Ascending aorta (tissue), 2 donors: ENCODE measurements at regions not wholly inside any gene's neighbourhood (a gene's known extent, or its start where the extent isn't known, plus 50 kb on each side); places are given as distances from the start of the nearest gene placed in this dataset.

Experiments used
- DNase-seq, 2 donors: peaks; one replicate each; pipeline ENCODE4 v3.0.0-alpha.2; 2019; ENCODE audit warnings: low spot score in 2 of 2
- H3K27ac ChIP-seq, 2 donors: fragments of 200-600 bp; sonication (generic); one replicate each; pipeline ENCODE4 v1.5.1; 2016 to 2017; ENCODE audit warnings: mild to moderate bottlenecking in 1 of 2
- H3K27me3 ChIP-seq: fragments of 200-600 bp; sonication (generic); one replicate; pipeline ENCODE4 v1.5.1; 2017
- H3K36me3 ChIP-seq, 2 donors: fragments of 200-600 bp; sonication (generic); one replicate each; pipeline ENCODE4 v1.5.1; 2016
- H3K4me1 ChIP-seq, 2 donors: fragments of 200-600 bp; sonication (generic); one replicate each; pipeline ENCODE4 v1.5.1; 2016 to 2017; ENCODE audit warnings: mild to moderate bottlenecking in 1 of 2
- H3K4me3 ChIP-seq, 2 donors: fragments of 200-600 bp; sonication (generic); one replicate each; pipeline ENCODE4 v1.5.1; 2016 to 2017; ENCODE audit warnings: mild to moderate bottlenecking in 1 of 2
- H3K9me3 ChIP-seq, 2 donors: fragments of 200-600 bp; sonication (generic); one replicate each; pipeline ENCODE4 v1.5.1; 2016
- intact Hi-C: fragments of 100-400 bp; cut with DNase I; formaldehyde crosslinking; loops from one replicate; pipeline ENCODE4 v1.15.1; 2023
- TF ChIP-seq, protein P1 (sequence below), 3 experiments: fragments of 200-600 bp in 2 of 3; fragments of 450-650 bp in 1 of 3; sonication (generic) in 2 of 3; IDR thresholded peaks; one replicate each; pipeline ENCODE4 v1.5.1; 2016 to 2019; ENCODE audit warnings: antibody characterized with exemption in 3 of 3, mild to moderate bottlenecking in 1 of 3, moderate library complexity in 1 of 3

GRCh38 chr2:48210189-48210588 is 104.3 kb upstream of the FOXN2 start:
- H3K36me3 ChIP-seq, result no peaks in the 10 kb centered on the region
- no peak overlapping the region for H3K4me3 ChIP-seq
- no peaks in the 10 kb centered on the region for H3K9me3 ChIP-seq
- intact Hi-C loops, result no loop called here
- no peaks in the 10 kb centered on the region for H3K27me3 ChIP-seq
- H3K27ac ChIP-seq, result no peak overlapping the region
- no peaks in the 10 kb centered on the region for H3K4me1 ChIP-seq
- DNase-seq, result no peak
- TF ChIP-seq, protein P1, sequence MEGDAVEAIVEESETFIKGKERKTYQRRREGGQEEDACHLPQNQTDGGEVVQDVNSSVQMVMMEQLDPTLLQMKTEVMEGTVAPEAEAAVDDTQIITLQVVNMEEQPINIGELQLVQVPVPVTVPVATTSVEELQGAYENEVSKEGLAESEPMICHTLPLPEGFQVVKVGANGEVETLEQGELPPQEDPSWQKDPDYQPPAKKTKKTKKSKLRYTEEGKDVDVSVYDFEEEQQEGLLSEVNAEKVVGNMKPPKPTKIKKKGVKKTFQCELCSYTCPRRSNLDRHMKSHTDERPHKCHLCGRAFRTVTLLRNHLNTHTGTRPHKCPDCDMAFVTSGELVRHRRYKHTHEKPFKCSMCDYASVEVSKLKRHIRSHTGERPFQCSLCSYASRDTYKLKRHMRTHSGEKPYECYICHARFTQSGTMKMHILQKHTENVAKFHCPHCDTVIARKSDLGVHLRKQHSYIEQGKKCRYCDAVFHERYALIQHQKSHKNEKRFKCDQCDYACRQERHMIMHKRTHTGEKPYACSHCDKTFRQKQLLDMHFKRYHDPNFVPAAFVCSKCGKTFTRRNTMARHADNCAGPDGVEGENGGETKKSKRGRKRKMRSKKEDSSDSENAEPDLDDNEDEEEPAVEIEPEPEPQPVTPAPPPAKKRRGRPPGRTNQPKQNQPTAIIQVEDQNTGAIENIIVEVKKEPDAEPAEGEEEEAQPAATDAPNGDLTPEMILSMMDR (IDR thresholded peaks at IDR 0.05), result no peak

DNA sequence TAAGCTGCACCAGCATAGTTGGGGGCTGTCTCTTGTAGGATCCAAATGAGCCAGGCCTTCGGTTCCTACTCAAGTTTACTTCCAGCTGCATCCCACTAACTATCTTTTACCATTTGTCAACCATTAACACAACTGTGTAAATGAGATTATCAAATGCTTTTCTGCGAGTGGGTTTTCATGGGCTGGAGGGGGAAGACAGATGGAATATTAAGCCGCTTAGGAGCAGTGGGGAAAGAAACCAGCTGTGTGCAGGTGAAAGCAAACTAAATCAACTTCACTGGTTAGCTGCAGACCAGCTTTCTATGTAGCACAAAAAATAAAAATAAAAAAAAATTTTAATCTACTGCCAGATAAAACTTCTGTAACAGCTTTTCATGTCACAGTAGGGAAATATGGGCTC is 100.8 kb upstream of the FOXN2 start:
- Histone ChIP-seq H3K27me3 (no peaks in the 10 kb centered on the region), H3K4me1 (no peaks in the 10 kb centered on the region), H3K4me3 (no peak overlapping the region), H3K36me3 (no peaks in the 10 kb centered on the region), H3K9me3 (no peaks in the 10 kb centered on the region), H3K27ac (no peak overlapping the region)
- no peak for DNase-seq
- TF ChIP-seq, protein P1 (IDR thresholded peaks at IDR 0.05), result no peak
- intact Hi-C loops, result no loop called here

DNA sequence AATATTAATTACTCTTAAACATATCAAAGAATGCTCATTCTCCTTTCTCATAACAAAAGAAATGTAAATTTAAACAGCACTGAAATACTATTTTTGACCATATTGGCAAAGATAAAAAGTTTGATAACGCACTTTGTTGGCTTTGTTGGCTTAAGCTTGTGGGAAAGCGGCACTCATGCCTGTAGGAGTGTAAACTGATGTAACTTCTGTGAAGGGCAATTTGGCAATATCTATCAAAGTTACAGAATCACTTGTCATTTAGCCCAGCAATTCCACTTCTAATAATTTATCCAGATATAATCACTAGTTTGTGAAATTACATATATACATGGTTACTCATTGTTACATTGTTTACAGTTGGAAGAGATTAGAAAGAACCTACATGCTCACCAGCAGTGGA is 96.3 kb upstream of the FOXN2 start:
- H3K27ac ChIP-seq, result no peak overlapping the region
- H3K9me3 ChIP-seq, result no peaks in the 10 kb centered on the region
- H3K4me3 ChIP-seq, result no peak overlapping the region
- H3K4me1 ChIP-seq, result no peaks in the 10 kb centered on the region
- TF ChIP-seq, protein P1 (IDR thresholded peaks at IDR 0.05), result no peak
- H3K27me3 ChIP-seq, result no peaks in the 10 kb centered on the region
- DNase-seq, result no peak
- no peaks in the 10 kb centered on the region for H3K36me3 ChIP-seq
- intact Hi-C loops, result no loop called here

DNA sequence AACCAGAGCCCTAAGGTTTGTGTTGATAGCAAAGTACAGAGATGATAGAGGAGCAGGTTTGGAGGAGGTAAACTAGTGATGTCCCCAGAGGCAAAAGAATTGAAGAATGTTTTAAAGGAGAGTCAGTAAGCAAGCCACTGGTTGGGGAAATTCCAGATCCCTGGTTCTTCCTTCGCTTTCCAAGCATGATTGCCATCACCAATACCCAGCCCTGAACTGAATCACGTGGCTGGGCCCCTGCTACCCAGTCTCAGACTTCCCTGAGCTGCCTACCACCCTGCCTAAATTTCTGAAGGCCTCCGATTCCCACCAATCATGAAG is 95.3 kb upstream of the FOXN2 start:
- Histone ChIP-seq H3K27me3 (no peaks in the 10 kb centered on the region), H3K4me1 (no peaks in the 10 kb centered on the region), H3K9me3 (no peaks in the 10 kb centered on the region), H3K36me3 (no peaks in the 10 kb centered on the region), H3K4me3 (no peak overlapping the region), H3K27ac (no peak overlapping the region)
- intact Hi-C loops, result no loop called here
- TF ChIP-seq, protein P1 (IDR thresholded peaks at IDR 0.05), result no peak
- no peak for DNase-seq

DNA sequence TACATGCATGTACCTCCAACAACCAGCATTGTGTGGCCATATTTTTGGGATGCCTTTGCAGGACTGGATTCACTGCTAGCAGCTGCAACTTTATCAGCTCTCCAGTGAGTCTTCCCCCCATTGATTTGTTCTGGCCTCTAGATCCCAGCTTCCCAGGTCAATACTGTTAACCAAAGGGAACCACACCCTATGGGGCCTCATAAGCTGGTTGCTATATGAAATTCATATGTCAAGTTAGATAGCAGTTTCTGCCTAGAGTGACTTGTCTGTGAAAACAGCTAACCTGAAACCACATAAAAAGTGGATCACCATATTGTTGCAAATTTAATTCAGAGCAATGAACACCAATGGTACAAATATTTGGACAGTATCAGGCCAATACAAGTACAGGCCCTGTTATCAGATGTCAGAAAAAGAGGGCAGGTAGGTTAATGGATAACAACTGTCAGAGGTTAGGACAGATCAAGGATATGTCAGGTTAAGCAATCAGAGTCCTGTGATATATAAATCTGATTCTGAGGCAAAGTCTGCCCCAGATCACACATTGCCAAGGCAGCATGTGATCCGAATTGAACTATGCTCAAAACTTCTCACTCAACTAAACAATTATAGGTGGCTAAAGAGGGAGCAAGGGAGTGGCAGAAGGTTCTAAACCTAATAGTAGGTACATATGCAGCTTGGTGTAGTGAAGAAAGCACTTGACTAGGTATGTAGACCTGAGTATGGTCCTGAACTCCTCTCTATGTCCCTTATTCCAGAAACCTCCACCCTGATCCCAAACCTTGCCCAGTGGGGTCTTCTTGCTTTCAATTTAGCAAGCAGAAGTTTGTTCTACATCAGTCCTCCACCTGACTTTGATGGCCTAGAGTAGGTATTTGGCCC is 94.7 kb upstream of the FOXN2 start:
- Histone ChIP-seq H3K36me3 (no peaks in the 10 kb centered on the region), H3K27ac (no peak overlapping the region), H3K4me3 (no peak overlapping the region), H3K9me3 (no peaks in the 10 kb centered on the region), H3K27me3 (no peaks in the 10 kb centered on the region), H3K4me1 (no peaks in the 10 kb centered on the region)
- TF ChIP-seq, protein P1 (IDR thresholded peaks at IDR 0.05), result no peak
- intact Hi-C loops, result no loop called here
- DNase-seq, result no peak
